Erythroblast (primary cell): ENCODE measurements at regions not wholly inside any gene's neighbourhood (a gene's known extent, or its start where the extent isn't known, plus 50 kb on each side); places are given as distances from the start of the nearest gene placed in this dataset.

Experiments used
- GATA1 ChIP-seq: IDR thresholded peaks from 2 replicates; pipeline ENCODE4 v1.6.1; 2011; ENCODE audit warnings: low read depth, mild to moderate bottlenecking, control low read depth, low read length, moderate library complexity
- POLR2A ChIP-seq: IDR thresholded peaks from 2 replicates; pipeline ENCODE4 v1.6.1; 2011; ENCODE audit warnings: mild to moderate bottlenecking, low read length

DNA sequence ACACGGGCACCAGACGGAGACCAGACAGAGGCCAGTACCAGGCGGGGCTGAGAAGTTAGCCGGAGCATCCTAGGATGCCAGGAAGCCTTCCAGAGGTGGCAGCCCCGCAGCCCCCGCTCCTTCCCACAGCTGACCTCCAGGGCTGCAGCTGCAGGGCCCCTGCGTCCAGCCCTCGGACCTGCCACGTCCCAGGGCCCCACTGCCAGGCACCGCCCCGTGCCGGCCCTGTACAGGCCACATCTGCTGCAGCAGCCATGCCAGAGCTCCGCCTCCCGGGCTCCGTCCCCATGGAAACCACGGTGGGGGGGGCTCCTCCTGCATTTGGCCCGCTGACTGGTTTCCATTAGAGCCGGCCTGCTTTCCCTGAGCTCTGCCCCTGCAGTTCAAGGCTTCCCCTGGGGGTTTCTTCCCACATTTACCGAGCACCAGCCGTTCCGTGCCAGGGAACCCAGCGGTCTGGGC lies 62.5 kb upstream of the PPARA start:
- TF ChIP-seq POLR2A = no peak
- TF ChIP-seq GATA1 = no peak
